Osteoblast (primary cell): ENCODE measurements at regions not wholly inside any gene's neighbourhood (a gene's known extent, or its start where the extent isn't known, plus 50 kb on each side); places are given as distances from the start of the nearest gene placed in this dataset.

Experiments
- DNase-seq: peaks from one replicate; pipeline ENCODE4 v3.0.0; 2011; ENCODE audit warnings: low spot score, mixed read lengths; ENCODE audit not compliant: insufficient read length; ENCODE audit errors: missing footprints
- H2AFZ ChIP-seq: 2 replicates; pipeline ENCODE4 v1.6.0; 2011; ENCODE audit warnings: mild to moderate bottlenecking, low read length
- H3K27ac ChIP-seq: 2 replicates; pipeline ENCODE4 v1.5.1; 2011; ENCODE audit warnings: mild to moderate bottlenecking, low read depth, low read length, moderate library complexity
- H3K27me3 ChIP-seq: 2 replicates; pipeline ENCODE4 v1.6.0; 2012; ENCODE audit warnings: mild to moderate bottlenecking, control low read depth, inconsistent platforms, low read length, moderate library complexity; ENCODE audit not compliant: insufficient read depth
- H3K36me3 ChIP-seq: 2 replicates; pipeline ENCODE4 v1.5.1; 2011; ENCODE audit warnings: mild to moderate bottlenecking, low read length, control low read depth, moderate library complexity; ENCODE audit not compliant: insufficient read depth
- H3K4me1 ChIP-seq: 2 replicates; pipeline ENCODE4 v1.5.1; 2011; ENCODE audit warnings: mild to moderate bottlenecking, low read length, control low read depth, moderate library complexity; ENCODE audit not compliant: insufficient read depth
- H3K4me2 ChIP-seq: 2 replicates; pipeline ENCODE4 v1.6.0; 2011; ENCODE audit warnings: mild to moderate bottlenecking, low read length; ENCODE audit not compliant: insufficient read depth
- H3K4me3 ChIP-seq: fragments of 200-600 bp; sonication (generic); 3 replicates; pipeline ENCODE4 v1.5.1; 2012; ENCODE audit warnings: mild to moderate bottlenecking, low read length, inconsistent platforms; ENCODE audit not compliant: insufficient read depth
- H3K79me2 ChIP-seq: 2 replicates; pipeline ENCODE4 v1.6.0; 2012; ENCODE audit warnings: mild to moderate bottlenecking, low read length, control low read depth, inconsistent platforms; ENCODE audit not compliant: insufficient read depth
- H3K9me3 ChIP-seq: 2 replicates; pipeline ENCODE4 v1.5.1; 2011; ENCODE audit warnings: low read depth, low read length, control low read depth
- H4K20me1 ChIP-seq: 2 replicates; pipeline ENCODE4 v1.6.0; 2012; ENCODE audit warnings: mild to moderate bottlenecking, low read length, control low read depth; ENCODE audit not compliant: insufficient read depth
- TF ChIP-seq, protein P1 (sequence below): IDR thresholded peaks from 2 replicates; pipeline ENCODE4 v1.5.1; 2011; ENCODE audit warnings: mild to moderate bottlenecking, low read depth, low read length, moderate library complexity; ENCODE audit errors: extremely low read depth

GRCh38 chr2:41626936-41627335 is 420.9 kb upstream of the PKDCC start:
- Histone ChIP-seq H3K4me3 (no peak overlapping the region), H3K4me1 (no peaks in the 10 kb centered on the region), H3K36me3 (no peaks in the 10 kb centered on the region), H3K4me2 (no peak overlapping the region), H4K20me1 (no peaks in the 10 kb centered on the region), H3K9me3 (no peaks in the 10 kb centered on the region), H2AFZ (no peak overlapping the region), H3K27me3 (no peaks in the 10 kb centered on the region), H3K79me2 (no peaks in the 10 kb centered on the region), H3K27ac (no peak overlapping the region)
- no peak for DNase-seq
- TF ChIP-seq, protein P1, sequence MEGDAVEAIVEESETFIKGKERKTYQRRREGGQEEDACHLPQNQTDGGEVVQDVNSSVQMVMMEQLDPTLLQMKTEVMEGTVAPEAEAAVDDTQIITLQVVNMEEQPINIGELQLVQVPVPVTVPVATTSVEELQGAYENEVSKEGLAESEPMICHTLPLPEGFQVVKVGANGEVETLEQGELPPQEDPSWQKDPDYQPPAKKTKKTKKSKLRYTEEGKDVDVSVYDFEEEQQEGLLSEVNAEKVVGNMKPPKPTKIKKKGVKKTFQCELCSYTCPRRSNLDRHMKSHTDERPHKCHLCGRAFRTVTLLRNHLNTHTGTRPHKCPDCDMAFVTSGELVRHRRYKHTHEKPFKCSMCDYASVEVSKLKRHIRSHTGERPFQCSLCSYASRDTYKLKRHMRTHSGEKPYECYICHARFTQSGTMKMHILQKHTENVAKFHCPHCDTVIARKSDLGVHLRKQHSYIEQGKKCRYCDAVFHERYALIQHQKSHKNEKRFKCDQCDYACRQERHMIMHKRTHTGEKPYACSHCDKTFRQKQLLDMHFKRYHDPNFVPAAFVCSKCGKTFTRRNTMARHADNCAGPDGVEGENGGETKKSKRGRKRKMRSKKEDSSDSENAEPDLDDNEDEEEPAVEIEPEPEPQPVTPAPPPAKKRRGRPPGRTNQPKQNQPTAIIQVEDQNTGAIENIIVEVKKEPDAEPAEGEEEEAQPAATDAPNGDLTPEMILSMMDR, result no peak

GRCh38 chr2:41634686-41635085 is 413.1 kb upstream of the PKDCC start:
- no peak overlapping the region for H3K27ac ChIP-seq
- H3K36me3 ChIP-seq, result no peaks in the 10 kb centered on the region
- H3K27me3 ChIP-seq, result no peaks in the 10 kb centered on the region
- H3K4me3 ChIP-seq, result no peak overlapping the region
- H3K4me1 ChIP-seq, result no peaks in the 10 kb centered on the region
- DNase-seq, result no peak
- H2AFZ ChIP-seq, result no peak overlapping the region
- H3K9me3 ChIP-seq, result no peaks in the 10 kb centered on the region
- H3K4me2 ChIP-seq, result no peak overlapping the region
- TF ChIP-seq, protein P1, result no peak
- H3K79me2 ChIP-seq, result no peaks in the 10 kb centered on the region
- no peaks in the 10 kb centered on the region for H4K20me1 ChIP-seq

GRCh38 chr2:41644936-41645335 is 402.9 kb upstream of the PKDCC start:
- Histone ChIP-seq H4K20me1 (no peaks in the 10 kb centered on the region), H3K4me3 (no peak overlapping the region), H2AFZ (no peak overlapping the region), H3K4me1 (no peaks in the 10 kb centered on the region), H3K4me2 (no peak overlapping the region), H3K79me2 (no peaks in the 10 kb centered on the region), H3K9me3 (no peaks in the 10 kb centered on the region), H3K27ac (no peak overlapping the region), H3K27me3 (no peaks in the 10 kb centered on the region), H3K36me3 (no peaks in the 10 kb centered on the region)
- TF ChIP-seq, protein P1, result no peak
- DNase-seq, result no peak

DNA sequence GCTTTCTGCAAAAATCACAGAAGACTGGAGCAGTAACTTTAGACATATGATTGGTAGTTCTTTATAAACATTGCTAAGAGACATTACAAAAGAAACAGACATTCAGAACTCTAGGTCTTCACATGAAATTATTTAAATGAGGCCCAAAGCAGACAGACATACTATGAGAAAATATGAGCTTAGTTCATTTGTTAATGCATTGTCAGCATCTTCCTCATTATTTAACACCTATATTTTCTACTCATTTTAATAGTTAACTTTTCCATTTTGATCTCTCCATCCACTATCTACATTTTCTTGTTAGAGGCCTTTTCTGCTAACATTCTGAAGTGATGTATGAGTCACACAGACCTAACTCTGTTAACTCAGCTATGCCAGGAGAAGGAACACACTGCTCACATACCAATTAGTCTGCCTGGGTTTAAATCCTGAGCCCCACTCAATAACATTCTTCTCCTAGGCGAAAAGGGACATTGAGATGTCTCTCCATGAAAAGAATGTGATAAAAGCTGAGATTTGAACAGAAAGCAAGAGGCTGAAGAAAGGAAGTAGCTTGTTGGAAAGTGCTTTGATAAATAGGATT is 400.3 kb upstream of the PKDCC start:
- H3K36me3 ChIP-seq, result no peaks in the 10 kb centered on the region
- H3K9me3 ChIP-seq, result no peaks in the 10 kb centered on the region
- no peak overlapping the region for H2AFZ ChIP-seq
- H3K4me2 ChIP-seq, result no peak overlapping the region
- TF ChIP-seq, protein P1, result no peak
- DNase-seq, result no peak
- H3K79me2 ChIP-seq, result no peaks in the 10 kb centered on the region
- H4K20me1 ChIP-seq, result no peaks in the 10 kb centered on the region
- H3K4me1 ChIP-seq, result no peaks in the 10 kb centered on the region
- H3K27me3 ChIP-seq, result no peaks in the 10 kb centered on the region
- no peak overlapping the region for H3K27ac ChIP-seq
- H3K4me3 ChIP-seq, result no peak overlapping the region
